NCI-H2227 (cell line): ENCODE measurements at regions not wholly inside any gene's neighbourhood (a gene's known extent, or its start where the extent isn't known, plus 50 kb on each side); places are given as distances from the start of the nearest gene placed in this dataset.
"Not testable (repeated sequence)": the region's sequence is repeated elsewhere in the genome, so short reads cannot be mapped to it uniquely, and the experiment has no call there.

ENCODE experiments used
- DNase-seq: peaks from one replicate; lab custom pipeline; 2025; ENCODE audit not compliant: unreplicated experiment; lab: John Stamatoyannopoulos, UW

DNA sequence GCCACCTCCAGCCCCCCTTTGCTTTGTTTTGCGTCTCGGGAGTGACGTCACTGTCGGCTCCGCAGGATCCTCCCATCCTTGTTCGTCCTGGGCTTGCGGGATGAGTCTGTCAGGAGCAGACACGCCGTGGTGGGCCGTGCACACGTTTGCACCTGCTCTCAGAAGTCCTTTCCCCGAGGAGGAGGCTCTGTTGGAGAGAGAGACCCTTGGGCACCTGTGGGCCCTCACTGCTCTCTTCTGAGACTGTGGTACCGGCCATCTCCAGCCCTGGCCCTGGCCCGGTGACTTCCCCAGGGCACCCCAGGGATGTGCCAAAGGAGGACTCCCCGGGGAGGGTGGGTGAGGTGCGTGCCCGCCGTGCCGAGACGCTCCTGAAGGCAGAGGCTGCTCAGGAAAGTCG, 76.1 kb upstream of the PPP2R3B start:
- no peak for DNase-seq

GRCh38 chrX:465418-466215, 78.9 kb upstream of the PPP2R3B start:
- no peak for DNase-seq

DNA sequence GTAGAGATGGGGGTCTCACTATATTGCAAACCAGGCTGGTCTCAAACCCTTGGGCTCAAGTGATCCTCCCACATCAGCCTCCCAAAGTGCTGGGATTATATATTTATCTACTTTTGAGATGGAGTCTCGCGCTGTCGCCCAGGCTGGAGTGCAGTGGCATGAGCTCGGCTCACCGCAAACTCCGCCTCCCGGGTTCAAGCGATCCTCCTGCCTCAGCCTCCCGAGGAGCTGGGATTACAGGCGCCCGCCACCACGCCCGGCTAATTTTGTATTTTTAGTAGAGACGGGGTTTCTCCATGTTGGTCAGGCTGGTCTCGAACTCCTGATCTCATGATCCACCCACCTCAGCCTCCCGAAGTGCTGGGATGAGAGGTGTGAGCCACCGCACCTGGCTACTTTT, 80.1 kb upstream of the PPP2R3B start:
- not testable (repeated sequence) for DNase-seq

- DNase-seq, result not testable (repeated sequence)
These were observed 81.0 kb upstream of the PPP2R3B start for GRCh38 chrX:467686-468085.

GRCh38 chrX:468979-469378, 82.3 kb upstream of the PPP2R3B start:
- no peak for DNase-seq

DNA sequence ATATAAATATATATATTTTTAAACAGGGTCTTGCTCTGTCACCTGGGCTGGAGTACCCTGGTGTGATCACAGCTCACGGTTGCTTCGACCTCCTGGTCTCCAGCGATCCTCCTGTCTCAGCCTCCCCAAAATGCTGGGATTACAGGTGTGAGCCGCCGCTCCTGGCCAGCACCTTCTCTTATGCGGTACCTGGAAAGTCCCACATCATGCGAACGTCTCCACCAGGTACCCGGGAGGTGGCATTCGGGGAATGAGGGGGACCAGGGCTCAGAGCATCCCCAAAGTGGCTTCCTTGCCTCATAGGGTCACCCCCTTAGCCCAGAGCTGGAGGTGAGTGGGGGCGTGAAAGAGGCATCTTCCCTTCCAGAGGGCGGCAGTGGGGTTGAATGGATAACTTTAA, 84.0 kb upstream of the PPP2R3B start:
- DNase-seq, result no peak

- no peak for DNase-seq
These were observed 84.6 kb upstream of the PPP2R3B start for GRCh38 chrX:471281-471680.

GRCh38 chrX:472275-472674, 85.6 kb upstream of the PPP2R3B start:
- not testable (repeated sequence) for DNase-seq

DNA sequence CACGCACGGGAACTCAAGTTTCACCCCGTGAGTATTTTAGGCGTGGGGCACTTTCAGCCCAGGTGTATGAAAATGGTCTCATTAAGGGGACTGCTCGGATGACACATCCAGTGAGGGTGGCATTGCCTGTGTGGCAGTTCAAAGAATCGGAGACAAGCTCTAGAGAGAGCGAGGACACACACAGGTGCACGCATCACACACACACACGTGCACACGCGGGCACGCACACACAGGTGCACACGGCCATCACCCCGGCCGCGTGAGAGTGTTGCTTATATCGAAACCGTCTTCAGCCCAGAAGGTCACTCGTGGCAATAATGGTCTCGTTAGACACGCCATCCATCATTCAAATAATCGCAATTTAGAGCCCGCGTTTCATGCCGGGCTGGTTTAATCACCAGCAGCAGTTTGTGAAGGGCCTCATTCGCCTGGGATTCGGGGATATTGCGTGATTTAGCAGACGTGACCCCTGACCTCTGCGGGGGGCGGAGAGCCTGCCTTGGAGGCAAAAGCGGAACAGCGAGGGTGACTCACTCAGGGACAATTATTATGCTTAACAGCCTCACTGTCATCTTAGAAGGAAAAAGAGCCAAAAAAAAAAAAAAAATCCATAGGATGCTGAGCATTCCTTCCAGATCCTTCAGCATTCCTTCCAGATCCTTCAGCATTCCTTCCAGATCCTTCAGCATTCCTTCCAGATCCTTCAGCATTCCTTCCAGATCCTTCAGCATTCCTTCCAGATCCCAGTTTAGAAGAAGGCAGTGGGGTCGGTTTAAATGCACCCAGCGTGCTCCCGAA, 89.4 kb upstream of the PPP2R3B start:
- no peak for DNase-seq

- DNase-seq, result no peak
These were observed 90.0 kb upstream of the PPP2R3B start for GRCh38 chrX:476724-477075.

- DNase-seq, result no peak
These were observed 90.8 kb upstream of the PPP2R3B start for GRCh38 chrX:477441-478012.

DNA sequence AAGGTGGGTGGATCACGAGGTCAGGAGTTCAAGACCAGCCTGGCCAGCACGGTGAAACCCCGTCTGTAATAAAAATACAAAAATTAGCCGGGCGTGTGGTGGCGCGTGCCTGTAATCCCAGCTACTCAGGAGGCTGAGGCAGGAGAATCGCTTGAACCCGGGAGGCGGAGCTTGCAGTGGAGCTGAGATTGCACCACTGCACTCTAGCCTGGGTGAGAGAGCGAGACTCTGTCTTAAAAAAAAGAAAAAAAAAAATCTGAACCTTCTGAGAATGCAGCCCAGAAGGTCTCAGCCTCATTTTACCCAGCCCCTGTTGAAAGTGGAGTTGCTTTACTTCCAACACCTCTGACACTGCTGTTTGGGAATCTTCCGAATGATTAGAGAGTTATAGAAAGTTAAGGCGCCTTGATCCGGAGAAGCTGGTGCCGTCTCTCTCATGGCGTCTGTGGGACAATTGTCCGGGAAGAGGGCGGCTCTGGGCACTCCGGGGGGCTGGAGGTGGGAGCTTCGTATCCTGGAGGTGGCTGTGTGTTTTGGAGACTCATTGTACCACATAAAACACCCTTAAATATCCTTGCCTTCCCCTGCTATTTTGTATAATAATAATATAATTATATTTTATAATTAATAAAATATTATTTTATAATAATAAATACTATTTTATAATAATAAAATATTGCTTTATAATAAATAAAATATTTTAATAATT, 92.7 kb upstream of the PPP2R3B start:
- no peak for DNase-seq

DNA sequence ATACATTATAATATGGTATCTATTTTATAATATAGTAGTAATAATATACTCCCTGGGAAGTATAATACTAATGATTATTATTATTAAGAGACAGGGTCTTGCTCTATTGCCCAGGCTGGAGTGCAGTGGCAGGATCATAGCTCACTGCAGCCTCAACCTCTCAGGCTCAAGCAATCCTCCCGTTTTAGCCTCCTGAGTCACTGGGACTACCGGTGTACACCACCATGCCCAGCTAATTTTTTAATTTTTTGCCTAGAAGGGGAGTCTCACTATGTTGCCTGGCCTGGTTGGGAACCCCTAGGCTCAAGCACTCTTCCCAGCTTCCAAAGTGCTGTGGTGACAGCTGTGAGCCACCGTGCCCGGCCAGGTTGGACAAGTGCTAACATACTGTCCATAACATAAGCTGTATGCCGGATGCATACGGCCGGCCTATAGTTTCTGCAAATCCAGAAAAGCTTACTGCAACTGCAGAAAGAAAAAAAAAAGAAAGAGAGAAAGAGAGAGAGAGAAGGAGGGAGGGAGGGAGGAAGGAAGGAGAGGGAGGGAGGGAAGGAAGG, 94.2 kb upstream of the PPP2R3B start:
- no peak for DNase-seq

DNA sequence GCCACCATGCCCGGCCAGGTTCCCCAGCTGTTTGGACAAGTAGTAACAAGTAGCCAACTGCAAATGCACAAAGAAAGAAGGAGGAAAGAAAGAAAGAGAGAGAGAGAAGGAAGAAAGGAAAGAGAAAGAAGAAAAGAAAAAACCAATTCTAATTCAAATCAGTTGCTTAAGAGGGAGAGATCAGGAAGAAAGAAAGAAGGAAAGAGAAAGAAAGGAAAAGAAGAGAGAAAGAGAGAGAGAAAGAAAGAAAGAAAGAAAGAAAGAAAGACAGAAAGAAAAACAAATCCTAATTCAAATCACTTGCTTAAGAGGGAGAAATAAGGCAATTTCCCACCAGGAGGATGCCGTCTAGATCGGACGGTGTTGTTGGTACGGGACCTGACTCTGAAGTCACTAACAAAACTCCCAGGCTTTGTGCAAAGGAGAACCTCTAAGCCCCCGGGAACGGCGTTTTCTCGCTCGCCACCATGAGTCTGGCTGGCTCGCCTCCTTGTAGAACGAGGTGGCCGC, 95.5 kb upstream of the PPP2R3B start:
- DNase-seq, result no peak

DNA sequence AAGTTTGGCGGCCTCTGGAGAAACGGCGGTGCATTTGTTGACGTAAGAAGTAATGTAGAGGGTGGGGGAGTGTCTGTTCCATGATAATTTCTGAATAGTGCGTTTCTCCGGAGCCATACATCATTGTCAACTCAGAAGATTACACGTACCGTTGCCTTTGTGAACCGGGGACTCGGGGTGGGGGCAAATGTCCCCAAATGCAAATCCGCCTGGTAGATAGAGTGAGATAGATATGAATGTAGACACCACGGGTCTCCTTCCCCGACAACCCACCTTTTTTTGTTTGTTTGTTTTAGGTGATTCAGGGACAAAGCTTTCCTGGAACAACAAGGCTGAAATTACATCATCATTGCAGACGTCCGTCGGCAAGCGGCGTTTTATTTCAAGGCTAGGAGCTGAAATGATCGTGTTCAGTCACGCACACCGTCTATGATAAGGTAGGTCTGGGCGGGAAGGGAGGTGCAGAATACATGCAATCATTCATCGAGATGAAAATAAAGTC, 96.0 kb upstream of the PPP2R3B start:
- no peak for DNase-seq

DNA sequence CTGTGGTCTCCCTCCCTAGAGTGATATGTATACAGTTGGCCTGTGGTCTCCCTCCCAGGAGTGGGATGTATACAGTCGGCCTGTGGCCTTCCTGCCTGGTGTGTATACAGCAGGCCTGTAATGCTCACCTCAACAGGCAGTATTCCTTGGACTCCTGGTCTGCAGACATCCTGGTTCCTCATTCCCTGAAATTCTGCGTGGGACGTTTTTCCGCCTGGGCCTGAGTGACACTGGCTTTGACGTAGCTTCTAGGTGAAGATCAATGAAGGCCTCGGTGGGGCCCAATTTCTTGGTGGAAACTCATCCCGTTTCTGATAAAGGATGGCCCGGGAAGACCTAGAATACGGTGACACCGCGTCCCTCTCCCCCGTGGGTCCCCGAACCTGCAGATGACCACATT, 98.7 kb upstream of the PPP2R3B start:
- DNase-seq, result no peak

DNA sequence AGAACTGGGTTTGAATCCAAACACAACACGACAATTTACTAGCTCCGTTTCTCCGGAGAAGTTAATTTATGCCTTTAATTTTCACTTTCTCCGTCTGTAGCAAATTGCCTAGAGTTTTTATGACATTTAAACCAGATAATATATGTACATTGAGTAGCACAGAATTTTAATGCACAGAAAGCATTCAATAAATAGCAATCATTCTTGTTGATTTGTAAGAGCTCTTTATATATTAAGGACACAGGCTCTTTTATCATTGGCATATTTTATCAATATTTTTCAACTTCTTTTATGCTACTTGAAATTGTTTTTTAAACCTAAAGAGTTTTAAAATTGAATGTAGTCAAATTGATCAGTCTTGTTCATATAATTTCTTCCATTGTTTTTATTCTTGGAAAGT, 99.6 kb upstream of the PPP2R3B start:
- no peak for DNase-seq

GRCh38 chrX:487836-488235, 101.1 kb upstream of the PPP2R3B start:
- no peak for DNase-seq

GRCh38 chrX:489820-490219, 103.1 kb upstream of the PPP2R3B start:
- no peak for DNase-seq

DNA sequence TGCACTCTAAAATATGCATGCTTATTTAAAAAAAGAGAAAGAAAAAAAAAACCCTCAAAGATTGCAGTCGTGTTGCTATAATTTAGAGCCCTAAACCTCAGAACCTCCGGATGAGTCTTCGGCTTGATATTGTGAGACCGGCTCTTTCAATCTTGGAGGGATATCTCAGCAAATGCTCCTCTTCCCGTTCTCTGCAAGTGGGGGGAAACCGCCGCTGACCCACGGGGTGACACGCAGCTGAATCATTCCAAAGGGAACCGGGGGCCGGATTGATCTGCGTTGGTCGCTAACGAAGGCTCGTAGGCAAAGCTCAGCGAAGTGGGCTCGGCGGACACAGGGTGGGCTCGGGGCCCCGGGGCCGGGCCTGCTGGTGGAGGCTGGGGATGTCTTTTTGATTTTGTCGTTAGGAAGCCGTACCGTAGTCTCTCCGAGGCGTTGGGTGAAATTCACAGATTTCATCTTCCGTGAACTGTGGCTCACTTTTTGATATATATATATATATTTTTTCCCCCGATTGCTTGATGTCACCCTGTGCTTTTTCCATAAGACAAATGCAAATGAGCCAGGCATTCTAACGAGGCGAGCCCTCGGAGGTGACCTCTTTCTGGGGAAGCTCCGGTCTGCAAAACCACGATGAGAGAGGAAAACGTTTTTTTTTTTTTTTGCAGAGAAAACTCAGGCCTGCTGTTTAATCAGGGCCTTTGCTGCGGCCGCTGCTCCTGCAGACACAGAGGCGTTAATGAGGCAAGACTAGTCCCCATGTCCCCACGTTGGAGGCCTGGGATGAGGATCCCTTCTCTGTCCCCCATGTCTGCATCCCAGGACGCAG, 110.7 kb upstream of the PPP2R3B start:
- DNase-seq, result no peak
